Esophagus squamous epithelium (tissue), 4 donors: ENCODE measurements at regions not wholly inside any gene's neighbourhood (a gene's known extent, or its start where the extent isn't known, plus 50 kb on each side); places are given as distances from the start of the nearest gene placed in this dataset.

Experiments
- CTCF ChIP-seq, 6 experiments: fragments of 450-650 bp in 4 of 6; fragments of 200-600 bp in 2 of 6; sonication (generic) in 2 of 6; IDR thresholded peaks; one replicate each; pipeline ENCODE4 v1.5.1; 2016 to 2019; ENCODE audit warnings: antibody characterized with exemption in 6 of 6, mild to moderate bottlenecking in 4 of 6, moderate library complexity in 4 of 6
- POLR2A ChIP-seq, 4 donors: fragments of 450-650 bp; IDR thresholded peaks; one replicate each; pipeline ENCODE4 v1.6.1; 2017; ENCODE audit warnings: antibody characterized with exemption in 4 of 4, mild to moderate bottlenecking in 4 of 4, moderate library complexity in 3 of 4

DNA sequence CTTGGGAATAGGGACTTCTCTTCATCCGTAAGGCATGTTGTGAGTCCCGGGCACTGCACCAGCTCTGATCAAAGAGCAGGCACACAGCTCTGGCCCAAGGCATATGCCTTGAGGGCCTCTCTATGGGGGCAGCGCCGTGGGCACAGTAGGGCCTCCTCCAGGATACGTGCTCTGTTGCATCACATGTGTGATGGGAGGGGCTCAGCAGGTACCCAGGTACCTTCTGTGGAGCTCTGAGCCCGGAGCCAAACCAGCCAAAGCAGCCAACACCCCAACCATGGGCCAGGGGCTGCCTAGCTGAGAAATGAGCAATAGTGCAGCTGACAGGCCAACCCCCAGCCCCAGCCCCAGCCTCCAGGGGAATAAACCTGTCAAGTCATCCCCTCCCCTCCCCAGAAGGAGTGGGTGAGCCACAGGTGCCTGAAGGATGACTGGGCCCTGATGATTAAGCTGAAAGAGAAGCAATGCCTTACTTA, 79.7 kb upstream of the SHISAL1 start:
- no peak for TF ChIP-seq CTCF (IDR thresholded peaks at IDR 0.05)
- no peak for TF ChIP-seq POLR2A (IDR thresholded peaks at IDR 0.05)
